ENCODE measurements at regions not wholly inside any gene's neighbourhood (a gene's known extent, or its start where the extent isn't known, plus 50 kb on each side); places are given as distances from the start of the nearest gene placed in this dataset.

DNA sequence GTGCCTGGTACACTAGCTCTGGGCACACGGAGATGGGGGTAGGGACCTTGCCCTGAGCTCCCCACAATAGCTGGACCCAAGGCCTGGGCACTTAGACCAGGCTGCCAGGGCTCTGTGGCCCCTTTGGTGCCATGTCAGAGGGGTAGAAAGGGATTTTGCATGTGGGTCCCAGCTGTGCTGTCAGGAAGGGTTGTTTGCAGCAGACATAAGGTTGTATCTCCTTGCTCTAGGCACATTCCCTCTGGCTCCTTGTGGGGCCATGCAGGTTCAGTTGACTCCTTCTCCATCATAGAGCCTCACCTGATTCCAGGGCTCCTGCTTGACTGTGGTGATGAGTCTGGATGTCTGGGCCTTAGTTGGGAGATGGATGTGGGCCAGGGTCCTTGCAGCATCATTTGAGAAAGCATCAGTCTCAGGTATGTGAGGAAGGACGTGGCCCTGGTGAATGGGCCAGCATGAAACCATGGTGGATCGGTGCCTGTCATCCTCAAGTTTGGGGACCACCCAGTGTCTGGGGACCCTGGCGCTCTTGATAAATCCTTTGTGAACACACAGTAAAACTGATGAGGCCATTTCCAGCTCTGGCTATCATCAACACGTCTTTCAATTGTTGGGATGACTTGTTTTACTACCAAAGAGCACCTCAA is 461.9 kb upstream of the HS6ST1 start:
- Histone ChIP-seq H3K27ac (ENCODE audit: insufficient read depth, low read depth, low read length, poor library complexity, severe bottlenecking) (no peak overlapping the region), H3K4me1 (ENCODE audit: control insufficient read depth, insufficient read depth, low read length) (peaks cover 3% of the 10 kb centered on the region), H3K36me3 (ENCODE audit: control insufficient read depth, insufficient read depth, low read length) (no peaks in the 10 kb centered on the region), H3K9me3 (ENCODE audit: control insufficient read depth, low read length) (no peaks in the 10 kb centered on the region), H3K4me3 (ENCODE audit: insufficient read depth, low read depth, low read length) (no peak overlapping the region), H3K27me3 (ENCODE audit: control insufficient read depth, insufficient read depth, low read length, poor library complexity, severe bottlenecking) (no peaks in the 10 kb centered on the region)
- WGBS, 2 experiments, result 91 to 93% methylated on average over 5 of the region's 5 CpGs

GRCh38 chr2:128781166-128781565 is 462.5 kb upstream of the HS6ST1 start:
- Histone ChIP-seq H3K4me1 (ENCODE audit: control insufficient read depth, insufficient read depth, low read length) (peaks cover 3% of the 10 kb centered on the region), H3K36me3 (ENCODE audit: control insufficient read depth, insufficient read depth, low read length) (no peaks in the 10 kb centered on the region), H3K27me3 (ENCODE audit: control insufficient read depth, insufficient read depth, low read length, poor library complexity, severe bottlenecking) (no peaks in the 10 kb centered on the region), H3K9me3 (ENCODE audit: control insufficient read depth, low read length) (no peaks in the 10 kb centered on the region), H3K27ac (ENCODE audit: insufficient read depth, low read depth, low read length, poor library complexity, severe bottlenecking) (no peak overlapping the region), H3K4me3 (ENCODE audit: insufficient read depth, low read depth, low read length) (no peak overlapping the region)
- 89 to 93% methylated on average over 3 of the region's 3 CpGs for WGBS, 2 experiments

DNA sequence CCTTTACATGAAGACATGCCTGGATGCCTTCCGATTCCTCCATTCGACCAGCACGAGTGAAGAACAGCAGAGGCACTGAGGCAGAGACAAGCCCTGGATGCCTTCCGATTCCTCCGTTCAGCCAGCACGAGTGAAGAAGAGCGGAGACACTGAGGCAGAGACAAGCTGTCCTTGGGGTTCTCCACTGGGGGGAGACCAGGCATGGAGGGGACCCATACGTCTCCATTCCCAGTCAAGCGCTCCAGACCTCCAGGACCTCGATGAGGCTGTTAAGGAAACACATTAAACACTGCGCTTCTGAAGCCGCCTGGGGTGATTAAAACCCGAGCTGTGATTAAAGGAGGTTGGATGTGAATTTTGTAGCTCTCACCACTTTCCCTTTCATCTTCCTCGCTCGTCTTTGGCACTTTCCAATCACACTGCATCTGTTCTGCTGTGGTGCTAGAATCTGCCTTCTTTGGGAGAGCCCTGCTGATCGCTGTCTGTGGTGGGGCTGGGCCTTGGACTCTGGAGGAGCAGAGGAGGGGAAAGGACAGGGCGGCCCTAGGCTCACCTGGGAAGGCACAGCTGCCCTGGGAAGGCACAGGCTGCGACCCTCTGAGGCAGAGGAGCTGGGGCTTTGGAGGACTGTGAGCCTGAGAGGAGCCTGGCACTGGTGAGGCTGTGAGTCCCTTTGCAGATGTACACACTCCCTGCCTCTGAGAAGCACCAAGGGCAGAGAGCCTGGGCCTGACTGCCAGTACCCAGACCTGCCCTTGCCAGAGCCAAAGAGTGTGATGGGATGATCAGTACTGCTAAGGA is 463.1 kb upstream of the HS6ST1 start:
- Histone ChIP-seq H3K27me3 (ENCODE audit: control insufficient read depth, insufficient read depth, low read length, poor library complexity, severe bottlenecking) (no peaks in the 10 kb centered on the region), H3K9me3 (ENCODE audit: control insufficient read depth, low read length) (no peaks in the 10 kb centered on the region), H3K4me1 (ENCODE audit: control insufficient read depth, insufficient read depth, low read length) (peaks cover 3% of the 10 kb centered on the region), H3K36me3 (ENCODE audit: control insufficient read depth, insufficient read depth, low read length) (no peaks in the 10 kb centered on the region), H3K4me3 (ENCODE audit: insufficient read depth, low read depth, low read length) (no peak overlapping the region), H3K27ac (ENCODE audit: insufficient read depth, low read depth, low read length, poor library complexity, severe bottlenecking) (no peak overlapping the region)
- WGBS, 2 experiments, result 92 to 93% methylated on average over 18 of the region's 18 CpGs

DNA sequence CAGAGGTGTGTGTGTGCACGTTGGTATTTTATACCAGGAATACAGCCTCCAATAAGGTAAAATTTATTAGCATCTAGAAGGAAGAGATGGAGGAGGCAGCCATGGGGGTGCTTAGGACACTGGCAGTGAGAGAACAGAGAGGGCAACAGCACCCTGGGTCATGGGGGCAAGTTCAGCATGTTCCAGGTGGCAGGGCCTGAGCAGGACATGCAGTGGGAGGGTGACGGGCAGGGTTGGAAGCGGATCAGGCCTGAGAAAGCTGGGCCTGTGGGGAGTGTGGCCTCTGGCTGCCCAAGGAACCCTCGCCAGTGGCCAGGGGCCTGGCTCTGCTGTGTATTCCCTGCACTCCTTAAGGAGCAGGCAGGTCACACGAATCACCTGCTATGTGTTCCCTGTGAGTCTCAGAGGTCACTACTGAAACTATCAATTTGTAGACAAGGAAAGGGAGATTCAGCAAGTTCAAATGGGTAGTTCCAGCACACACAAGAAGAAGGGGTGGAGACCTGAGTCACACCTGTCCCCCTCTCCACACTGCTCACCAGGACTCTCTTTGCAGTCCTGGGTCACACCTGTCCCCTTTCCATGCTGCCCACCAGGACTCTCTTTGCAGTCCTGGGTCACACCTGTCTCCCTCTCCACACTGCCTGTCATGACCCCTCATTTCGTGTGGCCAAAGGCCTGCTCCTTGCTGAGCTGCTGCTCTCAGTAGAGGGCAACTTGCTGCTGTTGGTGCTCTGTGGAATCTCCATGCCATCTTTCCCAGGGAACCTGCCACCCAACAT is 463.9 kb upstream of the HS6ST1 start:
- WGBS, 2 experiments, result 89 to 93% methylated on average over 6 of the region's 6 CpGs

GRCh38 chr2:128783193-128783671 is 464.6 kb upstream of the HS6ST1 start:
- H3K4me1 ChIP-seq (ENCODE audit: control insufficient read depth, insufficient read depth, low read length), result no peaks in the 10 kb centered on the region
- H3K36me3 ChIP-seq (ENCODE audit: control insufficient read depth, insufficient read depth, low read length), result no peaks in the 10 kb centered on the region
- H3K4me3 ChIP-seq (ENCODE audit: insufficient read depth, low read depth, low read length), result no peak overlapping the region
- WGBS, 2 experiments, result 96% methylated on average over 9 of the region's 9 CpGs
- H3K27ac ChIP-seq (ENCODE audit: insufficient read depth, low read depth, low read length, poor library complexity, severe bottlenecking), result no peak overlapping the region
- no peaks in the 10 kb centered on the region for H3K9me3 ChIP-seq (ENCODE audit: control insufficient read depth, low read length)
- H3K27me3 ChIP-seq (ENCODE audit: control insufficient read depth, insufficient read depth, low read length, poor library complexity, severe bottlenecking), result no peaks in the 10 kb centered on the region

More for the DNA sequence above, 463.9 kb upstream of the HS6ST1 start:
- no peak overlapping the region for H3K4me3 ChIP-seq (ENCODE audit: insufficient read depth, low read depth, low read length)
- no peak overlapping the region for H3K27ac ChIP-seq (ENCODE audit: insufficient read depth, low read depth, low read length, poor library complexity, severe bottlenecking)
- H3K4me1 ChIP-seq (ENCODE audit: control insufficient read depth, insufficient read depth, low read length), result no peaks in the 10 kb centered on the region
- H3K36me3 ChIP-seq (ENCODE audit: control insufficient read depth, insufficient read depth, low read length), result no peaks in the 10 kb centered on the region
- H3K9me3 ChIP-seq (ENCODE audit: control insufficient read depth, low read length), result no peaks in the 10 kb centered on the region
- H3K27me3 ChIP-seq (ENCODE audit: control insufficient read depth, insufficient read depth, low read length, poor library complexity, severe bottlenecking), result no peaks in the 10 kb centered on the region

- Histone ChIP-seq H3K4me3 (ENCODE audit: insufficient read depth, low read depth, low read length) (no peak overlapping the region), H3K4me1 (ENCODE audit: control insufficient read depth, insufficient read depth, low read length) (no peaks in the 10 kb centered on the region), H3K27me3 (ENCODE audit: control insufficient read depth, insufficient read depth, low read length, poor library complexity, severe bottlenecking) (no peaks in the 10 kb centered on the region), H3K27ac (ENCODE audit: insufficient read depth, low read depth, low read length, poor library complexity, severe bottlenecking) (no peak overlapping the region), H3K9me3 (ENCODE audit: control insufficient read depth, low read length) (no peaks in the 10 kb centered on the region), H3K36me3 (ENCODE audit: control insufficient read depth, insufficient read depth, low read length) (no peaks in the 10 kb centered on the region)
- 92 to 95% methylated on average over 10 of the region's 10 CpGs for WGBS, 2 experiments
These were observed 465.2 kb upstream of the HS6ST1 start for GRCh38 chr2:128783896-128784295.

GRCh38 chr2:128784626-128785306 is 466.1 kb upstream of the HS6ST1 start:
- H3K9me3 ChIP-seq (ENCODE audit: control insufficient read depth, low read length), result no peaks in the 10 kb centered on the region
- no peak overlapping the region for H3K4me3 ChIP-seq (ENCODE audit: insufficient read depth, low read depth, low read length)
- 83 to 84% methylated on average over 17 to 18 of the region's 18 CpGs for WGBS, 2 experiments
- H3K36me3 ChIP-seq (ENCODE audit: control insufficient read depth, insufficient read depth, low read length), result no peaks in the 10 kb centered on the region
- no peaks in the 10 kb centered on the region for H3K27me3 ChIP-seq (ENCODE audit: control insufficient read depth, insufficient read depth, low read length, poor library complexity, severe bottlenecking)
- H3K4me1 ChIP-seq (ENCODE audit: control insufficient read depth, insufficient read depth, low read length), result no peaks in the 10 kb centered on the region
- H3K27ac ChIP-seq (ENCODE audit: insufficient read depth, low read depth, low read length, poor library complexity, severe bottlenecking), result no peak overlapping the region

DNA sequence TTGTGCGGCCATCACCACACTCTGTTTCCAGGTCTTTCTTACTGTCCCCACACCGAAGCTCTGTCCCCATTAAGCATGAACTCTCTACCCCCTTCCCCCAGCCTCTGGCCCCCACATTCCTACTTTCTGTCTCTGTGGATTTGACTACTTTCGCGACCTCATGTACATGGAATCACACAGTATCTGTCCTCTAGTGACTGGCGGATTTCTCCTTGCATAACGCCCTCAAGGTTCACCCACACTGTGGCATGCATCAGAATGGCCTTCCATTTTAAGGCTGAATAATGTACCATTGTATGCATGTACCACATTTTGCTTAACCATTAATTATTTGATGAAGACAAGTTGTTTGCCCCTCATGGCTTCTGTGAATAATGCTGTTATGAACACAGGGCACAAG is 467.6 kb upstream of the HS6ST1 start:
- Histone ChIP-seq H3K36me3 (ENCODE audit: control insufficient read depth, insufficient read depth, low read length) (no peaks in the 10 kb centered on the region), H3K27me3 (ENCODE audit: control insufficient read depth, insufficient read depth, low read length, poor library complexity, severe bottlenecking) (no peaks in the 10 kb centered on the region), H3K27ac (ENCODE audit: insufficient read depth, low read depth, low read length, poor library complexity, severe bottlenecking) (no peak overlapping the region), H3K9me3 (ENCODE audit: control insufficient read depth, low read length) (no peaks in the 10 kb centered on the region), H3K4me1 (ENCODE audit: control insufficient read depth, insufficient read depth, low read length) (peaks cover 5% of the 10 kb centered on the region), H3K4me3 (ENCODE audit: insufficient read depth, low read depth, low read length) (no peak overlapping the region)
- WGBS, 2 experiments, result 83 to 86% methylated on average over 6 of the region's 6 CpGs

- Histone ChIP-seq H3K4me3 (ENCODE audit: insufficient read depth, low read depth, low read length) (no peak overlapping the region), H3K36me3 (ENCODE audit: control insufficient read depth, insufficient read depth, low read length) (no peaks in the 10 kb centered on the region), H3K4me1 (ENCODE audit: control insufficient read depth, insufficient read depth, low read length) (peaks cover 10% of the 10 kb centered on the region), H3K27me3 (ENCODE audit: control insufficient read depth, insufficient read depth, low read length, poor library complexity, severe bottlenecking) (no peaks in the 10 kb centered on the region), H3K9me3 (ENCODE audit: control insufficient read depth, low read length) (no peaks in the 10 kb centered on the region), H3K27ac (ENCODE audit: insufficient read depth, low read depth, low read length, poor library complexity, severe bottlenecking) (no peak overlapping the region)
- 79 to 81% methylated on average over 9 of the region's 9 CpGs for WGBS, 2 experiments
These were observed 468.2 kb upstream of the HS6ST1 start for GRCh38 chr2:128786741-128787478.
